BE2C (cell line): ENCODE measurements at regions not wholly inside any gene's neighbourhood (a gene's known extent, or its start where the extent isn't known, plus 50 kb on each side); places are given as distances from the start of the nearest gene placed in this dataset.
"Not testable (repeated sequence)": the region's sequence is repeated elsewhere in the genome, so short reads cannot be mapped to it uniquely, and the experiment has no call there.

Experiments
- DNase-seq: peaks from one replicate; pipeline ENCODE4 v3.0.0-alpha.2; 2020
- H3K27me3 ChIP-seq: fragments of 250-450 bp; sonication (Bioruptor Pico); 2 replicates; pipeline ENCODE4 v1.5.1; 2020; ENCODE audit warnings: mild to moderate bottlenecking
- H3K36me3 ChIP-seq: fragments of 250-450 bp; sonication (Bioruptor Pico); 2 replicates; pipeline ENCODE4 v1.5.1; 2020; ENCODE audit warnings: mild to moderate bottlenecking
- H3K4me1 ChIP-seq: fragments of 250-450 bp; sonication (Bioruptor Pico); 2 replicates; pipeline ENCODE4 v1.5.1; 2020
- H3K4me3 ChIP-seq: 2 replicates; pipeline ENCODE4 v1.5.1; 2011; ENCODE audit warnings: low read depth, low read length
- H3K9me3 ChIP-seq: fragments of 250-450 bp; sonication (Bioruptor Pico); 2 replicates; pipeline ENCODE4 v1.5.1; 2020
- CTCF ChIP-seq: IDR thresholded peaks from 2 replicates; pipeline ENCODE4 v1.5.1; 2012; ENCODE audit warnings: mild to moderate bottlenecking, low read depth, low read length

DNA sequence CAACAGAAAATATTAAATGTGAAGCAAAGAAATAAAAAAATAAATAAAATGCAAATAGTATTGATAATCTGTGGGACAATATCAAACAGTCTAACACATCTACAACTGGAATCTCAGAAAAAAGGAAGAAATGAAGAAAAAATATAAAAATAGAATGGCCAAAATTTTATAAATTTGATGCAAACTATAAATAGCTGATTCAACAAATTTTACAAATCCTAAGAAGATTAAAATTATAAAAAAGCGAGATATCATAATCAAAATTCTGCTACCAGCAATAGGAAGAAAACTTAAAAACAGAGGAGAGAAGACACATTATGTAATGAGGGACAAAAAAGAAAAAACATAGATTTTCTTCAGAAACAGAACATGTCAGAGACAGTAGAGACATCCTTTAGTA is 129.2 kb upstream of the IRX1 start:
- Histone ChIP-seq H3K36me3 (no peaks in the 10 kb centered on the region), H3K4me3 (no peak overlapping the region), H3K4me1 (no peaks in the 10 kb centered on the region), H3K27me3 (no peaks in the 10 kb centered on the region), H3K9me3 (no peaks in the 10 kb centered on the region)
- DNase-seq, result no peak
- no peak for TF ChIP-seq CTCF

- Histone ChIP-seq H3K27me3 (no peaks in the 10 kb centered on the region), H3K9me3 (no peaks in the 10 kb centered on the region), H3K36me3 (no peaks in the 10 kb centered on the region), H3K4me1 (no peaks in the 10 kb centered on the region), H3K4me3 (no peak overlapping the region)
- DNase-seq, result no peak
- TF ChIP-seq CTCF, result no peak
Measured at GRCh38 chr5:3460416-3460815, 135.2 kb upstream of the IRX1 start.

GRCh38 chr5:3456121-3456681 is 139.4 kb upstream of the IRX1 start:
- no peak for DNase-seq
- Histone ChIP-seq H3K36me3 (no peaks in the 10 kb centered on the region), H3K27me3 (no peaks in the 10 kb centered on the region), H3K9me3 (no peaks in the 10 kb centered on the region), H3K4me3 (no peak overlapping the region), H3K4me1 (no peaks in the 10 kb centered on the region)
- no peak for TF ChIP-seq CTCF

GRCh38 chr5:3454028-3454427 is 141.6 kb upstream of the IRX1 start:
- H3K36me3 ChIP-seq, H3K4me1 ChIP-seq, H3K9me3 ChIP-seq, DNase-seq, H3K4me3 ChIP-seq, H3K27me3 ChIP-seq: not testable (repeated sequence)

- DNase-seq, result no peak
- Histone ChIP-seq H3K27me3 (no peaks in the 10 kb centered on the region), H3K9me3 (no peaks in the 10 kb centered on the region), H3K4me1 (no peaks in the 10 kb centered on the region), H3K36me3 (no peaks in the 10 kb centered on the region), H3K4me3 (no peak overlapping the region)
- no peak for TF ChIP-seq CTCF
Measured at GRCh38 chr5:3452622-3453021, 143.0 kb upstream of the IRX1 start.

GRCh38 chr5:3451961-3452360 is 143.7 kb upstream of the IRX1 start:
- H3K27me3 ChIP-seq, result no peaks in the 10 kb centered on the region
- no peaks in the 10 kb centered on the region for H3K9me3 ChIP-seq
- H3K4me1 ChIP-seq, result no peaks in the 10 kb centered on the region
- no peak for DNase-seq
- no peaks in the 10 kb centered on the region for H3K36me3 ChIP-seq
- no peak overlapping the region for H3K4me3 ChIP-seq
- no peak for TF ChIP-seq CTCF

GRCh38 chr5:3449481-3449880 is 146.2 kb upstream of the IRX1 start:
- TF ChIP-seq CTCF, result no peak
- no peaks in the 10 kb centered on the region for H3K27me3 ChIP-seq
- no peak for DNase-seq
- no peaks in the 10 kb centered on the region for H3K36me3 ChIP-seq
- H3K9me3 ChIP-seq, result no peaks in the 10 kb centered on the region
- H3K4me1 ChIP-seq, result no peaks in the 10 kb centered on the region
- H3K4me3 ChIP-seq, result no peak overlapping the region
